Parathyroid adenoma (tissue), 2 donors: ENCODE measurements at regions not wholly inside any gene's neighbourhood (a gene's known extent, or its start where the extent isn't known, plus 50 kb on each side); places are given as distances from the start of the nearest gene placed in this dataset.

Source experiments
- H2AFZ ChIP-seq: fragments of 300-600 bp; sonication (generic); one replicate; pipeline ENCODE4 v1.7.0; 2017; ENCODE audit warnings: antibody characterized with exemption, mild to moderate bottlenecking
- H3K27ac ChIP-seq: fragments of 300-600 bp; sonication (generic); one replicate; pipeline ENCODE4 v1.7.0; 2017
- H3K27me3 ChIP-seq: fragments of 300-600 bp; sonication (generic); one replicate; pipeline ENCODE4 v1.7.0; 2017; ENCODE audit warnings: low read length; ENCODE audit not compliant: control insufficient read depth, insufficient read depth
- H3K36me3 ChIP-seq: fragments of 300-600 bp; sonication (generic); one replicate; pipeline ENCODE4 v1.7.0; 2017; ENCODE audit warnings: low read length; ENCODE audit not compliant: control insufficient read depth, insufficient read depth
- H3K4me1 ChIP-seq: fragments of 300-600 bp; sonication (generic); one replicate; pipeline ENCODE4 v1.7.0; 2017; ENCODE audit warnings: control low read depth
- H3K4me2 ChIP-seq: fragments of 300-600 bp; sonication (generic); one replicate; pipeline ENCODE4 v1.7.0; 2017; ENCODE audit warnings: low read length
- H3K4me3 ChIP-seq: fragments of 300-600 bp; sonication (generic); one replicate; pipeline ENCODE4 v1.7.0; 2017; ENCODE audit warnings: low read depth, low read length
- H3K79me2 ChIP-seq: fragments of 300-600 bp; sonication (generic); one replicate; pipeline ENCODE4 v1.7.0; 2017; ENCODE audit warnings: control low read depth
- H3K9ac ChIP-seq: fragments of 300-600 bp; sonication (generic); one replicate; pipeline ENCODE4 v1.7.0; 2017; ENCODE audit warnings: mild to moderate bottlenecking
- H3K9me3 ChIP-seq: fragments of 300-600 bp; sonication (generic); one replicate; pipeline ENCODE4 v1.7.0; 2017; ENCODE audit warnings: low read length; ENCODE audit not compliant: control insufficient read depth
- CTCF ChIP-seq: fragments of 300-600 bp; sonication (generic); IDR thresholded peaks from one replicate; pipeline ENCODE4 v1.7.0; 2017; ENCODE audit warnings: antibody characterized with exemption, mild to moderate bottlenecking
- donor health status: primary hyperparathyroidism.

DNA sequence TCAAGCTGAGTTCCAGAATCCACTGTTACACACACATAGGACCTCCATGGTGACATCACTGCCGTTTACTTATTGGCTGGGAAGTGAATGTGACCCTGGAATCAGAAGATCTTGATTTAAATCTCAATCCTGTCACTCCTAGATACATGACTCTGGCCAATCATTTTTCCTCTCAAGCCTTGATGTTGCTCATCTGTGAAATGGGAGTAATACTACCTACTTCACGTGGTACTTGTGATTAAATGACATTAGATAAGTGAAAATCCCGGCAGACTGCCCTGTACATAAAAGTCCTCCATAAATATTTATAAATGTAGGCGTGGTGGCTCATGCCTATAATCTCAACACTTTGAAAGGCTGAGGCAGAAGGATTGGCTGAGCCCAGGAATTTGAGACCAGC lies 88.0 kb upstream of the SVIL start:
- H3K36me3 ChIP-seq = no peaks in the 10 kb centered on the region
- peaks cover 64% of the 10 kb centered on the region for H3K79me2 ChIP-seq
- no peak overlapping the region for H3K27ac ChIP-seq
- H3K4me1 ChIP-seq = peaks cover 8% of the 10 kb centered on the region
- no peaks in the 10 kb centered on the region for H3K27me3 ChIP-seq
- no peak overlapping the region for H3K9ac ChIP-seq
- H2AFZ ChIP-seq = no peak overlapping the region
- no peak overlapping the region for H3K4me2 ChIP-seq
- no peak for TF ChIP-seq CTCF
- peaks cover 3% of the 10 kb centered on the region for H3K9me3 ChIP-seq
- no peak overlapping the region for H3K4me3 ChIP-seq

DNA sequence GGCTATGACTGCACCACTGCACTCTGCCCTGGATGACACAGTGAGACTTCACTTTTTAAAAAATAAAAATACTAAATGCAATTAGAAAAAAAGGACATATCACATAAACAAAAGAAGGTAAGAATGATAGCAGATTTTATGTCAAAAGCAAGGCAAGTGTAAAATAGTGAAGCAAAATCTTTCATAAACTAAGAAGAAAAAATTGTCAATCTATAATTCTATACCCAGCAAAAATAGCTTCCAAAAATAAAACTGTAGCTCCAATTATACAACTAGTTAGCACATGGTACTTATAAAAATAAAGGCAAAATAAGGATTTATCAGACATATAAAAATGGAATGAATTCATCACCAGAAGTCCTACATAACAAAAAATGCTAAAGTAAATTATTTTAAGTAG lies 85.4 kb upstream of the SVIL start:
- Histone ChIP-seq H3K9ac (no peak overlapping the region), H3K79me2 (peaks cover 63% of the 10 kb centered on the region), H3K4me2 (no peak overlapping the region), H3K9me3 (peaks cover 3% of the 10 kb centered on the region), H3K27ac (no peak overlapping the region), H3K4me1 (peaks cover 5% of the 10 kb centered on the region), H3K4me3 (no peak overlapping the region), H3K27me3 (no peaks in the 10 kb centered on the region), H3K36me3 (no peaks in the 10 kb centered on the region), H2AFZ (no peak overlapping the region)
- TF ChIP-seq CTCF = no peak

DNA sequence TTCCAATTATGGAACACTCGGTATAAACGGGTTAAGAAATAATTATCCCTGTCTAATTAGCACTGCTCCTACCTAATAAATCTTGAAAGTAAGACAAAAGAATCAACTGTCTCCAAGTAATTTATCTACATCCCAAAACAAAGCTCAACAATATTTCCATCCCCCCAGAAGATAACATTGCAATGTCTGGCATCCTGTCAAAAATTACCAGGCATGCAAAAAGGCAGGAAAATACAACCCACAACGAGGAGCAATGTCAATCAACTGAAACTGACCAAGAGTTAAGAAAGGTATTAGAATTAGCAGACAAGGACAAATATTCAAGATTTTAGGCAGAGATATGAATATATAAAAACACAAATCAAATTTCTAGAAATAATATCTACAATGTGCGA lies 84.5 kb upstream of the SVIL start:
- H3K79me2 ChIP-seq = peaks cover 66% of the 10 kb centered on the region
- peaks cover 3% of the 10 kb centered on the region for H3K4me1 ChIP-seq
- no peak for TF ChIP-seq CTCF
- peaks cover 3% of the 10 kb centered on the region for H3K9me3 ChIP-seq
- no peaks in the 10 kb centered on the region for H3K36me3 ChIP-seq
- H3K4me2 ChIP-seq = no peak overlapping the region
- H3K27me3 ChIP-seq = no peaks in the 10 kb centered on the region
- H3K9ac ChIP-seq = no peak overlapping the region
- no peak overlapping the region for H3K4me3 ChIP-seq
- H2AFZ ChIP-seq = no peak overlapping the region
- no peak overlapping the region for H3K27ac ChIP-seq

- Histone ChIP-seq H3K79me2 (peaks cover 61% of the 10 kb centered on the region), H3K4me3 (no peak overlapping the region), H2AFZ (no peak overlapping the region), H3K36me3 (no peaks in the 10 kb centered on the region), H3K9me3 (peaks cover 3% of the 10 kb centered on the region), H3K27me3 (no peaks in the 10 kb centered on the region), H3K9ac (no peak overlapping the region), H3K27ac (no peak overlapping the region), H3K4me2 (no peak overlapping the region), H3K4me1 (peaks cover 3% of the 10 kb centered on the region)
- TF ChIP-seq CTCF = no peak
Measured at GRCh38 chr10:29715296-29715695, 80.5 kb upstream of the SVIL start.

GRCh38 chr10:29714096-29714874 lies 79.5 kb upstream of the SVIL start:
- peaks cover 52% of the 10 kb centered on the region for H3K79me2 ChIP-seq
- H2AFZ ChIP-seq = no peak overlapping the region

More at GRCh38 chr10:29714096-29714874, 79.5 kb upstream of the SVIL start:
- no peak overlapping the region for H3K9ac ChIP-seq
- H3K4me1 ChIP-seq = peaks cover 3% of the 10 kb centered on the region
- H3K4me2 ChIP-seq = no peak overlapping the region
- H3K36me3 ChIP-seq = no peaks in the 10 kb centered on the region
- no peaks in the 10 kb centered on the region for H3K9me3 ChIP-seq
- H3K27me3 ChIP-seq = no peaks in the 10 kb centered on the region
- no peak for TF ChIP-seq CTCF
- H3K4me3 ChIP-seq = no peak overlapping the region
- H3K27ac ChIP-seq = no peak overlapping the region
